ENCODE measurements at regions not wholly inside any gene's neighbourhood (a gene's known extent, or its start where the extent isn't known, plus 50 kb on each side); places are given as distances from the start of the nearest gene placed in this dataset.

GRCh38 chr11:70528794-70529580 is 130.7 kb downstream of the CTTN start:
- peak; percentile 14 for DNase-seq
- ATAC-seq (ENCODE audit: poor library complexity) = no peak
- intact Hi-C loops (cut with DNase I) = no loop called here

GRCh38 chr11:70530010-70530409 is 131.7 kb downstream of the CTTN start:
- ATAC-seq (ENCODE audit: poor library complexity) = no peak
- peak; percentile 10 for DNase-seq
- intact Hi-C loops (cut with DNase I) = no loop called here

GRCh38 chr11:70530629-70531185 is 132.4 kb downstream of the CTTN start:
- ATAC-seq (ENCODE audit: poor library complexity) (no peak), DNase-seq (no peak)
- intact Hi-C loops (cut with DNase I) = no loop called here

GRCh38 chr11:70531281-70532065 is 133.1 kb downstream of the CTTN start:
- ATAC-seq (ENCODE audit: poor library complexity) (no peak), DNase-seq (peak; percentile 34)
- intact Hi-C loops (cut with DNase I) = no loop called here

GRCh38 chr11:70532066-70532440 is 133.7 kb downstream of the CTTN start:
- intact Hi-C loops (cut with DNase I) = no loop called here
- no peak for ATAC-seq (ENCODE audit: poor library complexity)
- DNase-seq = peak; percentile 6

- ATAC-seq (ENCODE audit: poor library complexity) (no peak), DNase-seq (peak; percentile 8)
- intact Hi-C loops (cut with DNase I) = no loop called here
Observed at GRCh38 chr11:70532731-70533130, 134.4 kb downstream of the CTTN start.

GRCh38 chr11:70535191-70535971 is 137.1 kb downstream of the CTTN start:
- intact Hi-C loops (cut with DNase I) = no loop called here
- DNase-seq = peak; percentile 20
- ATAC-seq (ENCODE audit: poor library complexity) = no peak

- ATAC-seq (ENCODE audit: poor library complexity) (no peak), DNase-seq (peak; percentile 36)
- intact Hi-C loops (cut with DNase I) = no loop called here
Observed at GRCh38 chr11:70536051-70536877, 137.9 kb downstream of the CTTN start.

- intact Hi-C loops (cut with DNase I) = no loop called here
- no peak for ATAC-seq (ENCODE audit: poor library complexity)
- DNase-seq = peak; percentile 18
Observed at GRCh38 chr11:70537576-70538571, 139.5 kb downstream of the CTTN start.

- ATAC-seq (ENCODE audit: poor library complexity) (no peak), DNase-seq (peak; percentile 16)
- intact Hi-C loops (cut with DNase I) = no loop called here
Observed at GRCh38 chr11:70538641-70539359, 140.5 kb downstream of the CTTN start.

- intact Hi-C loops (cut with DNase I) = no loop called here
- ATAC-seq (ENCODE audit: poor library complexity) = no peak
- DNase-seq = peak; percentile 12
Observed at GRCh38 chr11:70539360-70540095, 141.2 kb downstream of the CTTN start.

- ATAC-seq (ENCODE audit: poor library complexity) = no peak
- DNase-seq = peak; percentile 27
- intact Hi-C loops (cut with DNase I) = no loop called here
Observed at GRCh38 chr11:70540196-70540595, 141.9 kb downstream of the CTTN start.

- DNase-seq (no peak), ATAC-seq (ENCODE audit: poor library complexity) (no peak)
- intact Hi-C loops (cut with DNase I) = no loop called here
Observed at GRCh38 chr11:70541176-70541575, 142.8 kb downstream of the CTTN start.

- DNase-seq (no peak), ATAC-seq (ENCODE audit: poor library complexity) (no peak)
- intact Hi-C loops (cut with DNase I) = no loop called here
Observed at GRCh38 chr11:70541699-70542098, 143.4 kb downstream of the CTTN start.

- no peak for DNase-seq
- intact Hi-C loops (cut with DNase I) = no loop called here
- no peak for ATAC-seq (ENCODE audit: poor library complexity)
Observed at GRCh38 chr11:70542406-70542805, 144.1 kb downstream of the CTTN start.

GRCh38 chr11:70542811-70543210 is 144.5 kb downstream of the CTTN start:
- DNase-seq (no peak), ATAC-seq (ENCODE audit: poor library complexity) (no peak)
- intact Hi-C loops (cut with DNase I) = no loop called here
